Suprapubic skin (tissue), 4 donors: ENCODE measurements at regions not wholly inside any gene's neighbourhood (a gene's known extent, or its start where the extent isn't known, plus 50 kb on each side); places are given as distances from the start of the nearest gene placed in this dataset.

ENCODE experiments used
- EP300 ChIP-seq: sonication (generic); formaldehyde crosslinking; IDR thresholded peaks from one replicate; pipeline ENCODE4 v1.6.1; 2017; ENCODE audit warnings: antibody characterized with exemption
- POLR2A ChIP-seq, 2 donors: fragments of 450-650 bp; IDR thresholded peaks; one replicate each; pipeline ENCODE4 v1.6.1; 2017; ENCODE audit warnings: antibody characterized with exemption in 2 of 2, mild to moderate bottlenecking in 2 of 2, moderate library complexity in 2 of 2
- POLR2AphosphoS5 ChIP-seq, 3 donors: sonication (generic); formaldehyde crosslinking; IDR thresholded peaks; one replicate each; pipeline ENCODE4 v1.6.1; 2017; ENCODE audit warnings: antibody characterized with exemption in 3 of 3
- TF ChIP-seq, protein P1 (sequence below), 2 donors: fragments of 200-600 bp in 1 of 2; fragments of 450-650 bp in 1 of 2; sonication (generic) in 1 of 2; IDR thresholded peaks; one replicate each; pipeline ENCODE4 v1.5.1; 2016 to 2019; ENCODE audit warnings: antibody characterized with exemption in 2 of 2, mild to moderate bottlenecking in 1 of 2, moderate library complexity in 1 of 2

DNA sequence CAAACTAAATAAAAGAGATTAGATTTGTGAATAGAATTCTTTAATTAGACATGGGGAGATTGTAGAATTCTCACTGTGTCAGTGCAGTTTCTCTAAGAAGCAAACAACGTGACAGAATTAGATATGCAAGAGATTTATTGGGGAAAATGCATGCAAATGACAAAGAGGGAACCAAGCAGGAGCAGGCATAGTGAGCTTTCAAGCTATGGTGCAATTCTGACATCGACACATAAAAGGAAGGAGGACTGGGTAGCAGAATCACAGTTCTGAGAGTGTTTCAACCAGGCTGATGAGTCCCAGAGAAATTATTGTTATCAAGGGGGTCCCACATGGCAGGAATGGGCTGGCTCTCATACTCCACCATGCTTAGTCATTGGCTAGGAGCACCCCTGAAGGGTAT is 338.4 kb downstream of the FIGN start:
- TF ChIP-seq POLR2A (IDR thresholded peaks at IDR 0.05) (no peak), POLR2AphosphoS5 (IDR thresholded peaks at IDR 0.05) (no peak), EP300 (no peak)
- TF ChIP-seq, protein P1, sequence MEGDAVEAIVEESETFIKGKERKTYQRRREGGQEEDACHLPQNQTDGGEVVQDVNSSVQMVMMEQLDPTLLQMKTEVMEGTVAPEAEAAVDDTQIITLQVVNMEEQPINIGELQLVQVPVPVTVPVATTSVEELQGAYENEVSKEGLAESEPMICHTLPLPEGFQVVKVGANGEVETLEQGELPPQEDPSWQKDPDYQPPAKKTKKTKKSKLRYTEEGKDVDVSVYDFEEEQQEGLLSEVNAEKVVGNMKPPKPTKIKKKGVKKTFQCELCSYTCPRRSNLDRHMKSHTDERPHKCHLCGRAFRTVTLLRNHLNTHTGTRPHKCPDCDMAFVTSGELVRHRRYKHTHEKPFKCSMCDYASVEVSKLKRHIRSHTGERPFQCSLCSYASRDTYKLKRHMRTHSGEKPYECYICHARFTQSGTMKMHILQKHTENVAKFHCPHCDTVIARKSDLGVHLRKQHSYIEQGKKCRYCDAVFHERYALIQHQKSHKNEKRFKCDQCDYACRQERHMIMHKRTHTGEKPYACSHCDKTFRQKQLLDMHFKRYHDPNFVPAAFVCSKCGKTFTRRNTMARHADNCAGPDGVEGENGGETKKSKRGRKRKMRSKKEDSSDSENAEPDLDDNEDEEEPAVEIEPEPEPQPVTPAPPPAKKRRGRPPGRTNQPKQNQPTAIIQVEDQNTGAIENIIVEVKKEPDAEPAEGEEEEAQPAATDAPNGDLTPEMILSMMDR (IDR thresholded peaks at IDR 0.05), result no peak
